Body of pancreas (tissue), 4 donors: ENCODE measurements at regions not wholly inside any gene's neighbourhood (a gene's known extent, or its start where the extent isn't known, plus 50 kb on each side); places are given as distances from the start of the nearest gene placed in this dataset.

Source experiments
- CTCF ChIP-seq, 7 experiments: fragments of 450-650 bp in 4 of 7; fragments of 200-600 bp in 3 of 7; sonication (generic) in 3 of 7; IDR thresholded peaks; one replicate each; pipeline ENCODE4 v1.5.1; 2016 to 2019; ENCODE audit warnings: antibody characterized with exemption in 7 of 7
- POLR2A ChIP-seq, 3 donors: fragments of 450-650 bp; IDR thresholded peaks; one replicate each; pipeline ENCODE4 v1.6.1; 2016; ENCODE audit warnings: antibody characterized with exemption in 3 of 3, mild to moderate bottlenecking in 2 of 3

DNA sequence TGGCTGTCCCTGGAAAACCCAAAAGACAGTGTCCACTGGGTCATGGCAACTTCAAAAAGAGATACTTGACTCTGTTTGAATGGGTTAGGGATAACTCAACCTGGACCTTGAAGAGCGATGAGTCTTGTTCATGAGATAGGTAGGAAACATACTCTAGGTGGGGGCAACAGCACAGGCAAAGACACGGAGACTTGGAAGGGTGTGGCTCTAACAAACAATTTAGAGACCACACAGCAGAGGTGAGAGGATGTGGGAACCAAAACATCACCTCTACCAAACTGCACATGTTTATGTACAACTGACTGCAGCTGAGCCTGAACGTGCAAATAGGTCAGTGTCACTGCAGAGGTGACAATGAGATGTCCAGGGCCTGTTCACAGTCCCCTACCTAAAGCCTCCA lies 247.7 kb upstream of the ADRA1B start:
- TF ChIP-seq CTCF (IDR thresholded peaks at IDR 0.05) = no peak
- no peak for TF ChIP-seq POLR2A (IDR thresholded peaks at IDR 0.05)
